ENCODE measurements at regions not wholly inside any gene's neighbourhood (a gene's known extent, or its start where the extent isn't known, plus 50 kb on each side); places are given as distances from the start of the nearest gene placed in this dataset.

DNA sequence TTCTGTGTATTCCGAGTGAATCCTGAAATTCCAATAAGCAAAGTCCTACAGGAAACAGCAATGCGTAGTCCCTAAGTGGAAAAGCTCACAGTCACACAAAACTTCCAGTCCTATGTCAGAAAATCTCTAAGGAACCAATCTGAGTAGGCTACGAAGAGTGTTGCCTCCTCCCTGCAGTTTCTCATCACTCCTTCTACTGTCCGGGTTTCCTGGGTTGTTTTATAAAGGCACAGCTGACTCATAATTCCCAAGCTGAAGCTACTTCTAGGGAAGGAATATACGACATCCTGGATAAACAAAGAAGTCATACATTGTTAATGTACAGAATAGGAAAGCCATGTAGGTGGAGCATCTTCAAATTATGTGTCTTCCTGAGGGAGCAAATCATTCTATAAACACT lies 65.7 kb upstream of the RGMA start:
- Histone ChIP-seq H3K4me2 (ENCODE audit: low read length, poor library complexity, severe bottlenecking) (no peak overlapping the region), H2BK5ac (ENCODE audit: low read depth, low read length, poor library complexity, severe bottlenecking) (no peak overlapping the region), H2BK12ac (ENCODE audit: low read length in 2 of 2) (no peak overlapping the region), H3K79me1 (replicated peaks; ENCODE audit: low read length, poor library complexity, severe bottlenecking) (no peaks in the 10 kb centered on the region), H4K91ac (ENCODE audit: low read length) (no peak overlapping the region), H3K9ac (ENCODE audit: low read length) (no peak overlapping the region), H3K23ac (ENCODE audit: low read length in 2 of 2) (no peak overlapping the region), H3K4ac (ENCODE audit: low read depth in 1 of 2, low read length in 2 of 2) (no peak overlapping the region), H2AFZ (ENCODE audit: low read depth, low read length) (no peak overlapping the region), H3K4me1 (ENCODE audit: control insufficient read depth, insufficient read depth, low read depth, low read length) (no peaks in the 10 kb centered on the region), H3K18ac (ENCODE audit: low read depth in 1 of 2, low read length in 2 of 2) (no peak overlapping the region), H3K27me3 (ENCODE audit: control insufficient read depth in 1 of 2, insufficient read depth in 1 of 2, low read length in 2 of 2) (peaks cover 0 to 5% of the 10 kb centered on the region in 2 experiments), H2AK5ac (ENCODE audit: low read length, severe bottlenecking) (no peak overlapping the region), H4K8ac (ENCODE audit: low read length) (no peak overlapping the region), H2BK15ac (ENCODE audit: low read depth, poor library complexity, severe bottlenecking) (no peak overlapping the region), H3K14ac (ENCODE audit: low read length in 2 of 2) (no peak overlapping the region), H2BK120ac (ENCODE audit: low read depth, low read length) (no peak overlapping the region), H3K36me3 (ENCODE audit: control insufficient read depth in 1 of 2, insufficient read depth in 2 of 2, low read depth in 1 of 2, low read length in 2 of 2) (no peaks in the 10 kb centered on the region), H3K9me3 (ENCODE audit: control insufficient read depth, low read length) (peaks cover 4% of the 10 kb centered on the region), H3K27ac (ENCODE audit: low read length, poor library complexity, severe bottlenecking) (no peak overlapping the region), H3K4me3 (ENCODE audit: insufficient read depth in 1 of 2, low read depth in 1 of 2, low read length in 2 of 2) (no peak overlapping the region)
- no peak for DNase-seq
- WGBS, result 45% methylated on average over 5 of the region's 5 CpGs

DNA sequence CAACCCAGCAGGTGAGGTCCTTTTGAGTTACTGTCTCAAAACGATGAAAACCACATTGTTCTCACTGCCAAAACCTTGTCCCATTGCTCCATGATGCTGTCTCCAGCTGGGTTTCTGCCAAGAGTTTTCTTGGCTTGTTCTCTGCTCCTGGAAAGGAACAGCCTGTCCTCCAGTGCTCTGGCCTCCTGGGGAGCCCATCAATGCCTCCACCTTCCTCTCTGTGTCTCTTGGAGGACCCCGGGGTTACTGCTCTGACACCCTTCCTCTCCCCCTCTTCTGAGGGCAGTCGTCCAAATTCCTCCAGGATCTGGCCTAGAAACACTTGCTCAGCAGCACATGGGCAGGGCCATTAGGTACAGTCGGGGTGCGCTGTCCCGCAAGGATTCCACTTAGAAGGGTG lies 63.9 kb upstream of the RGMA start:
- Histone ChIP-seq H3K36me3 (ENCODE audit: control insufficient read depth in 1 of 2, insufficient read depth in 2 of 2, low read depth in 1 of 2, low read length in 2 of 2) (no peaks in the 10 kb centered on the region), H2BK12ac (ENCODE audit: low read length in 2 of 2) (no peak overlapping the region), H3K23ac (ENCODE audit: low read length in 2 of 2) (no peak overlapping the region), H3K4ac (ENCODE audit: low read depth in 1 of 2, low read length in 2 of 2) (no peak overlapping the region), H2BK120ac (ENCODE audit: low read depth, low read length) (no peak overlapping the region), H4K91ac (ENCODE audit: low read length) (no peak overlapping the region), H3K4me3 (ENCODE audit: insufficient read depth in 1 of 2, low read depth in 1 of 2, low read length in 2 of 2) (no peak overlapping the region), H3K9me3 (ENCODE audit: control insufficient read depth, low read length) (peaks cover 4% of the 10 kb centered on the region), H3K9ac (ENCODE audit: low read length) (no peak overlapping the region), H2BK5ac (ENCODE audit: low read depth, low read length, poor library complexity, severe bottlenecking) (no peak overlapping the region), H3K18ac (ENCODE audit: low read depth in 1 of 2, low read length in 2 of 2) (no peak overlapping the region), H3K4me2 (ENCODE audit: low read length, poor library complexity, severe bottlenecking) (no peak overlapping the region), H3K27me3 (ENCODE audit: control insufficient read depth in 1 of 2, insufficient read depth in 1 of 2, low read length in 2 of 2) (peaks cover 0 to 5% of the 10 kb centered on the region in 2 experiments), H2AK5ac (ENCODE audit: low read length, severe bottlenecking) (no peak overlapping the region), H2BK15ac (ENCODE audit: low read depth, poor library complexity, severe bottlenecking) (no peak overlapping the region), H2AFZ (ENCODE audit: low read depth, low read length) (no peak overlapping the region), H3K14ac (ENCODE audit: low read length in 2 of 2) (no peak overlapping the region), H3K79me1 (replicated peaks; ENCODE audit: low read length, poor library complexity, severe bottlenecking) (no peaks in the 10 kb centered on the region), H3K4me1 (ENCODE audit: control insufficient read depth, insufficient read depth, low read depth, low read length) (no peaks in the 10 kb centered on the region), H4K8ac (ENCODE audit: low read length) (no peak overlapping the region), H3K27ac (ENCODE audit: low read length, poor library complexity, severe bottlenecking) (no peak overlapping the region)
- no peak for DNase-seq
- 59% methylated on average over 6 of the region's 6 CpGs for WGBS

DNA sequence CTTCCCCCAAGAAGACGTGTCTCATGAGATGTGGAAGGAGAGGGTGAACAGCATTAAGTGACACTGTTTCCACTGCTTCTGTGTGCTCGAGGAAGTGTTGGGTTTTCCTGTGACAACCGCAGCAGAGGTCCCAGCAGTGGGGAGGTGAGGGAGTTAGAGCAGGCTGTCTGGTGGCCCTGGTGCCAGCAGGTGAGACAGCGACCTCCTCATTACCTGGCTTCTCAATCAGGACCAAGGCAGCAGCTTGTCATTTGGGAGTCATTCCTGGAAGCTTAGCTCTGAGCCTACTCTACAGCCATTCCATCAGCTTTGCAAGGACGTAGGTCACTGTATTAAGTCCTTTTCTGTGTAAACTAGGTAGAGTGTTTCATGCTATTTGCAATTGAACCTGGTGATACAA lies 63.3 kb upstream of the RGMA start:
- no peak overlapping the region for H2BK5ac ChIP-seq (ENCODE audit: low read depth, low read length, poor library complexity, severe bottlenecking)
- no peak overlapping the region for H3K9ac ChIP-seq (ENCODE audit: low read length)
- peaks cover 0 to 5% of the 10 kb centered on the region in 2 experiments for H3K27me3 ChIP-seq (ENCODE audit: control insufficient read depth in 1 of 2, insufficient read depth in 1 of 2, low read length in 2 of 2)
- no peaks in the 10 kb centered on the region for H3K36me3 ChIP-seq (ENCODE audit: control insufficient read depth in 1 of 2, insufficient read depth in 2 of 2, low read depth in 1 of 2, low read length in 2 of 2)
- H2AK5ac ChIP-seq (ENCODE audit: low read length, severe bottlenecking), result no peak overlapping the region
- no peak overlapping the region for H4K8ac ChIP-seq (ENCODE audit: low read length)
- no peaks in the 10 kb centered on the region for H3K4me1 ChIP-seq (ENCODE audit: control insufficient read depth, insufficient read depth, low read depth, low read length)
- H3K4me3 ChIP-seq (ENCODE audit: insufficient read depth in 1 of 2, low read depth in 1 of 2, low read length in 2 of 2), result no peak overlapping the region
- H3K18ac ChIP-seq (ENCODE audit: low read depth in 1 of 2, low read length in 2 of 2), result no peak overlapping the region
- no peak overlapping the region for H3K4ac ChIP-seq (ENCODE audit: low read depth in 1 of 2, low read length in 2 of 2)
- no peak overlapping the region for H2BK12ac ChIP-seq (ENCODE audit: low read length in 2 of 2)
- DNase-seq, result no peak
- no peak overlapping the region for H2BK120ac ChIP-seq (ENCODE audit: low read depth, low read length)
- 67% methylated on average over 5 of the region's 5 CpGs for WGBS
- no peak overlapping the region for H3K14ac ChIP-seq (ENCODE audit: low read length in 2 of 2)
- no peak overlapping the region for H3K27ac ChIP-seq (ENCODE audit: low read length, poor library complexity, severe bottlenecking)
- H3K79me1 ChIP-seq (replicated peaks; ENCODE audit: low read length, poor library complexity, severe bottlenecking), result no peaks in the 10 kb centered on the region
- H3K23ac ChIP-seq (ENCODE audit: low read length in 2 of 2), result no peak overlapping the region
- H3K9me3 ChIP-seq (ENCODE audit: control insufficient read depth, low read length), result peaks cover 4% of the 10 kb centered on the region
- H2AFZ ChIP-seq (ENCODE audit: low read depth, low read length), result no peak overlapping the region
- H3K4me2 ChIP-seq (ENCODE audit: low read length, poor library complexity, severe bottlenecking), result no peak overlapping the region
- H4K91ac ChIP-seq (ENCODE audit: low read length), result no peak overlapping the region
- H2BK15ac ChIP-seq (ENCODE audit: low read depth, poor library complexity, severe bottlenecking), result no peak overlapping the region

- Histone ChIP-seq H3K27me3 (ENCODE audit: control insufficient read depth in 1 of 2, insufficient read depth in 1 of 2, low read length in 2 of 2) (peaks cover 0 to 5% of the 10 kb centered on the region in 2 experiments), H3K4me2 (ENCODE audit: low read length, poor library complexity, severe bottlenecking) (no peak overlapping the region), H2BK120ac (ENCODE audit: low read depth, low read length) (no peak overlapping the region), H2BK12ac (ENCODE audit: low read length in 2 of 2) (no peak overlapping the region), H3K4me3 (ENCODE audit: insufficient read depth in 1 of 2, low read depth in 1 of 2, low read length in 2 of 2) (no peak overlapping the region), H2AFZ (ENCODE audit: low read depth, low read length) (no peak overlapping the region), H3K4me1 (ENCODE audit: control insufficient read depth, insufficient read depth, low read depth, low read length) (no peaks in the 10 kb centered on the region), H2BK5ac (ENCODE audit: low read depth, low read length, poor library complexity, severe bottlenecking) (no peak overlapping the region), H3K79me1 (replicated peaks; ENCODE audit: low read length, poor library complexity, severe bottlenecking) (no peaks in the 10 kb centered on the region), H3K4ac (ENCODE audit: low read depth in 1 of 2, low read length in 2 of 2) (no peak overlapping the region), H3K9ac (ENCODE audit: low read length) (no peak overlapping the region), H3K36me3 (ENCODE audit: control insufficient read depth in 1 of 2, insufficient read depth in 2 of 2, low read depth in 1 of 2, low read length in 2 of 2) (no peaks in the 10 kb centered on the region), H4K91ac (ENCODE audit: low read length) (no peak overlapping the region), H4K8ac (ENCODE audit: low read length) (no peak overlapping the region), H3K23ac (ENCODE audit: low read length in 2 of 2) (no peak overlapping the region), H2AK5ac (ENCODE audit: low read length, severe bottlenecking) (no peak overlapping the region), H3K9me3 (ENCODE audit: control insufficient read depth, low read length) (peaks cover 4% of the 10 kb centered on the region), H3K18ac (ENCODE audit: low read depth in 1 of 2, low read length in 2 of 2) (no peak overlapping the region), H2BK15ac (ENCODE audit: low read depth, poor library complexity, severe bottlenecking) (no peak overlapping the region), H3K14ac (ENCODE audit: low read length in 2 of 2) (no peak overlapping the region), H3K27ac (ENCODE audit: low read length, poor library complexity, severe bottlenecking) (no peak overlapping the region)
- DNase-seq, result no peak
- 70% methylated on average over 14 of the region's 14 CpGs for WGBS
Observed at GRCh38 chr15:93150910-93151881, 62.2 kb upstream of the RGMA start.
